Adipocyte (in vitro differentiated cells): ENCODE measurements at regions not wholly inside any gene's neighbourhood (a gene's known extent, or its start where the extent isn't known, plus 50 kb on each side); places are given as distances from the start of the nearest gene placed in this dataset.
"Not testable (repeated sequence)": the region's sequence is repeated elsewhere in the genome, so short reads cannot be mapped to it uniquely, and the experiment has no call there.

Source experiments
- DNase-seq: peaks from one replicate; pipeline ENCODE4 v3.0.0-alpha.2; 2015; ENCODE audit warnings: low read depth
- H3K27me3 ChIP-seq: replicated peaks from 2 replicates; pipeline ENCODE4 v1.7.0; 2013; ENCODE audit warnings: mild to moderate bottlenecking, low read length, moderate library complexity; ENCODE audit not compliant: control insufficient read depth, insufficient read depth
- H3K36me3 ChIP-seq: 2 replicates; pipeline ENCODE4 v1.7.0; 2013; ENCODE audit warnings: low read length, mild to moderate bottlenecking, moderate library complexity; ENCODE audit not compliant: control insufficient read depth, insufficient read depth, severe bottlenecking
- H3K4me1 ChIP-seq: 2 replicates; pipeline ENCODE4 v1.7.0; 2013; ENCODE audit warnings: mild to moderate bottlenecking, low read length, moderate library complexity; ENCODE audit not compliant: control insufficient read depth, insufficient read depth
- H3K4me3 ChIP-seq: 2 replicates; pipeline ENCODE4 v1.7.0; 2013; ENCODE audit warnings: mild to moderate bottlenecking, low read length, moderate library complexity
- H3K9ac ChIP-seq: 2 replicates; pipeline ENCODE4 v1.7.0; 2013; ENCODE audit warnings: mild to moderate bottlenecking, low read length, moderate library complexity
- H3K9me3 ChIP-seq: 2 replicates; pipeline ENCODE4 v1.7.0; 2013; ENCODE audit warnings: mild to moderate bottlenecking, low read length, moderate library complexity; ENCODE audit not compliant: control insufficient read depth

- H3K4me3 ChIP-seq = no peak overlapping the region
- peaks cover 9% of the 10 kb centered on the region for H3K9me3 ChIP-seq
- no peak overlapping the region for H3K9ac ChIP-seq
- H3K4me1 ChIP-seq = no peaks in the 10 kb centered on the region
- H3K27me3 ChIP-seq = no peaks in the 10 kb centered on the region
- DNase-seq = peak; percentile 20
- no peaks in the 10 kb centered on the region for H3K36me3 ChIP-seq
Measured at GRCh38 chr6:81624453-81624852, 128.0 kb downstream of the TENT5A start.

GRCh38 chr6:81623106-81623759, 129.2 kb downstream of the TENT5A start:
- Histone ChIP-seq H3K4me1 (no peaks in the 10 kb centered on the region), H3K9ac (no peak overlapping the region), H3K9me3 (no peaks in the 10 kb centered on the region), H3K36me3 (no peaks in the 10 kb centered on the region), H3K4me3 (no peak overlapping the region), H3K27me3 (no peaks in the 10 kb centered on the region)
- DNase-seq = no peak

GRCh38 chr6:81621816-81622395, 130.6 kb downstream of the TENT5A start:
- H3K36me3 ChIP-seq = no peaks in the 10 kb centered on the region
- H3K27me3 ChIP-seq = no peaks in the 10 kb centered on the region
- H3K4me3 ChIP-seq = no peak overlapping the region
- DNase-seq = peak; percentile 7
- no peaks in the 10 kb centered on the region for H3K9me3 ChIP-seq
- no peak overlapping the region for H3K9ac ChIP-seq
- H3K4me1 ChIP-seq = no peaks in the 10 kb centered on the region

GRCh38 chr6:81614292-81614691, 138.2 kb downstream of the TENT5A start:
- peaks cover 6% of the 10 kb centered on the region for H3K4me1 ChIP-seq
- no peaks in the 10 kb centered on the region for H3K9me3 ChIP-seq
- no peak overlapping the region for H3K4me3 ChIP-seq
- H3K36me3 ChIP-seq = no peaks in the 10 kb centered on the region
- H3K9ac ChIP-seq = no peak overlapping the region
- no peaks in the 10 kb centered on the region for H3K27me3 ChIP-seq
- peak; percentile 28 for DNase-seq

- Histone ChIP-seq H3K9ac (no peak overlapping the region), H3K27me3 (no peaks in the 10 kb centered on the region), H3K9me3 (no peaks in the 10 kb centered on the region), H3K4me3 (no peak overlapping the region), H3K4me1 (peaks cover 6% of the 10 kb centered on the region), H3K36me3 (no peaks in the 10 kb centered on the region)
- peak; percentile 24 for DNase-seq
Measured at GRCh38 chr6:81613606-81614005, 138.9 kb downstream of the TENT5A start.

GRCh38 chr6:81612136-81612535, 140.3 kb downstream of the TENT5A start:
- Histone ChIP-seq H3K9me3 (no peaks in the 10 kb centered on the region), H3K27me3 (no peaks in the 10 kb centered on the region), H3K36me3 (no peaks in the 10 kb centered on the region), H3K9ac (no peak overlapping the region), H3K4me1 (peaks cover 13% of the 10 kb centered on the region), H3K4me3 (no peak overlapping the region)
- no peak for DNase-seq

GRCh38 chr6:81609736-81610135, 142.7 kb downstream of the TENT5A start:
- no peak overlapping the region for H3K9ac ChIP-seq
- no peak overlapping the region for H3K4me3 ChIP-seq
- H3K27me3 ChIP-seq = no peaks in the 10 kb centered on the region
- no peaks in the 10 kb centered on the region for H3K36me3 ChIP-seq
- DNase-seq = no peak
- peaks cover 18% of the 10 kb centered on the region for H3K4me1 ChIP-seq
- H3K9me3 ChIP-seq = no peaks in the 10 kb centered on the region

GRCh38 chr6:81608776-81609175, 143.7 kb downstream of the TENT5A start:
- DNase-seq = no peak
- H3K9ac ChIP-seq = no peak overlapping the region
- H3K36me3 ChIP-seq = no peaks in the 10 kb centered on the region
- no peak overlapping the region for H3K4me3 ChIP-seq
- peaks cover 14% of the 10 kb centered on the region for H3K4me1 ChIP-seq
- H3K27me3 ChIP-seq = no peaks in the 10 kb centered on the region
- H3K9me3 ChIP-seq = no peaks in the 10 kb centered on the region

- Histone ChIP-seq H3K27me3 (no peaks in the 10 kb centered on the region), H3K9me3 (no peaks in the 10 kb centered on the region), H3K4me1 (peaks cover 12% of the 10 kb centered on the region), H3K4me3 (peak overlapping the region; percentile 47), H3K9ac (no peak overlapping the region), H3K36me3 (no peaks in the 10 kb centered on the region)
- peak; percentile 82 for DNase-seq
Measured at GRCh38 chr6:81606965-81607381, 145.5 kb downstream of the TENT5A start.

- Histone ChIP-seq H3K9me3 (no peaks in the 10 kb centered on the region), H3K36me3 (no peaks in the 10 kb centered on the region), H3K27me3 (no peaks in the 10 kb centered on the region), H3K4me3 (no peak overlapping the region), H3K9ac (no peak overlapping the region), H3K4me1 (peaks cover 12% of the 10 kb centered on the region)
- DNase-seq = no peak
Measured at GRCh38 chr6:81605526-81605925, 147.0 kb downstream of the TENT5A start.

- DNase-seq = no peak
- H3K9ac ChIP-seq = no peak overlapping the region
- no peak overlapping the region for H3K4me3 ChIP-seq
- H3K27me3 ChIP-seq = no peaks in the 10 kb centered on the region
- no peaks in the 10 kb centered on the region for H3K9me3 ChIP-seq
- peaks cover 3% of the 10 kb centered on the region for H3K4me1 ChIP-seq
- no peaks in the 10 kb centered on the region for H3K36me3 ChIP-seq
Measured at GRCh38 chr6:81601918-81602317, 150.6 kb downstream of the TENT5A start.

- not testable (repeated sequence) for H3K36me3 ChIP-seq, H3K4me1 ChIP-seq, H3K4me3 ChIP-seq, DNase-seq, H3K9ac ChIP-seq, H3K9me3 ChIP-seq, H3K27me3 ChIP-seq
Measured at GRCh38 chr6:81600488-81600887, 152.0 kb downstream of the TENT5A start.
